Activated T-cell treated with anti-CD3 and anti-CD28 coated beads for 48 hours (primary cell): ENCODE measurements at regions not wholly inside any gene's neighbourhood (a gene's known extent, or its start where the extent isn't known, plus 50 kb on each side); places are given as distances from the start of the nearest gene placed in this dataset.
A peak's percentile ranks its signal among the peaks of the same experiment; 100 is the strongest.

Experiments used
- DNase-seq: peaks from one replicate; pipeline ENCODE4 v3.0.0-alpha.2; 2020; ENCODE audit warnings: low read depth

DNA sequence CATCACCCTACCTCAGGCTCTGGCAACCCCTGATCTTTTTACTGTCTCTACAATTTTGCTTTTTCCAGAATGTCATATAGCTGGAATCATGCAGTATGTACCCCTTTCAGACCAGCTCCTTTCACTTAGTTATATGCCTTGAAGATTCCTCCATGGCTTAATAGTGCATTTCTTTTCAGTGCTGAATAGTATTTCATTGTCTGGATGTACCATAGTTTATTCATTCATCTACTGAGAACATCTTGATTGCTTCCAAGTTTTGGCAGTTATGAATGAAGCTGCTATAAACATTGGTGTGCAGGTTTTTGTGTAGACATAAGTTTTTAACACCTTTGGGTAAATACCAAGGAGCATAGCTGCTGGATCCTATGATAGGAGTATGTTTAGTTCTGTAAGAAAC lies 50.8 kb upstream of the ANP32A start:
- no peak for DNase-seq

- no peak for DNase-seq
Observed at GRCh38 chr15:68874788-68875187, 54.1 kb upstream of the ANP32A start.

DNA sequence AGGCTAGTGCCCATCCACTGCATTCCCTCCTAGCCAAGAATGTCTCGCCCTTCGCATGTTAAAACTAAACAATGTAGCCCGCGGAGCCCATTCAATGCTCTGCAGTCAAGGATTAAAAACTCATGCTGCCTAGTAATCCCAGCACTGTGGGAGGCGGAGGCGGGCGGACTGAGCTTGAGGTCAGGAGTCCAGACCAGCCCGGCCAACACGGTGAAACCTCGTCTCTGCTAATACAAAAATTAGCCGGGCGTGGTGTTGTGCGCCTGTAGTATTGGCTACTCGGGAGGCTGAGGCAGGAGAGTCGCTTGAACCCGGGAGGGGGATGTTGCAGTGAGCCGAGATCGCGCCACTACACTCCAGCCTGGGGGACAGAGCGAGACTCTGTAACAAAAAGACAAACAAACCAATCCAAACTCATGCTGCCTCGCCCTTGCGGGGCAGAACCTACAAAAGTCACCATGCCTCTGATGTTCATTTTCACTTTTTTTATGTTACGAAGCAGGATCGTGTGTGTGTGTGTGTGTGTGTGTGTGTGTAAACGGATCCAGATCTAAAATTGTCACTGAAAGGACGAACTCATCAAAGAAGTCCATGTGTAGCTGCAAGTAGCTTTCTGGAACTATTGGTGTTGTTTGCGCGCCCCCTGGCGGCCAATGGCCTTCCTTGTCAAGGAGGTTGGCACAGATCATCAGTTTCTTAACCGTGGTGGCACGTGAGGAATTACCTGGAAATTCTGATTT lies 54.8 kb upstream of the SPESP1 start:
- DNase-seq = peak; percentile 80

DNA sequence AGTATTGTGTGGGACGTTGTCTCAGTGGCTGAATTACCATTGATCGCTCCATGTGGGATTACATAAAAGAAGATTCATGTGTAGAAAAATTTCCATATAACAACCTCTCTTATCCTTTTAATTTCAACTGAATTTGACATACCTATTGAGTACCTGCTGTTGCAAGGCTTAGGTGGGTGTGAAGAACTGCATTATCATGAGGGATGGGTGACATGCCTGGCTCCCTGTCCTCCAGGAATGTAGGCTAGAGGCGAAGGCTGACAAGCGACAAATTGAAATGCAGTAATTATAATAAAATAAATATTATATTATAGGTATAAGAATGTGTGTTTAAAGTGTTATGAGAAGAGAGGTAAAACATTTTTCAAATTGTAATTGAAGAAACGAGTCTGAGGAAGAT lies 52.7 kb upstream of the SPESP1 start:
- no peak for DNase-seq

DNA sequence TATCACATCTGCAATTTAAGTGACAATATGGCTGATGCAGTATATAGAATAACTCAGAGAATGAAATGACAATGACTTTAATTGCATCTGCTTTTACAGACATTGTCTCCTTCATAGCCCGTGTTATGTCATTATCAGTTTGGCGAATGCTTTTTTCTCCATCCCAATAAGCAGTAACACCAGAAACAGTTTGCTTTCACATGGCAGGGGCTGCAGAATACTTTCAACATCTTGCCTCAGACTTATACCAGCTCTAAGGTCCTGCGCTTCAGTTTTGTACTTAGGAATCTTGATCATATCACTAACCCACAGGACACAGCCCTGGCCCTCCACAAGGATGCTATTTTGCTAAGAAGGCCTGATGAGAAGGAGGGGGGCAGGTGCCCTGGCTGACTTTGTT lies 49.9 kb upstream of the SPESP1 start:
- DNase-seq = no peak
